ENCODE measurements at regions not wholly inside any gene's neighbourhood (a gene's known extent, or its start where the extent isn't known, plus 50 kb on each side); places are given as distances from the start of the nearest gene placed in this dataset.

GRCh38 chr6:168371618-168371980 lies 52.0 kb upstream of the DACT2 start:
- no peak for TF ChIP-seq POLR2AphosphoS5 (IDR thresholded peaks at IDR 0.05; ENCODE audit: low read depth)
- no peak for TF ChIP-seq CTCF (IDR thresholded peaks at IDR 0.05; ENCODE audit: insufficient read depth, low read length)
- no peak for TF ChIP-seq REST (IDR thresholded peaks at IDR 0.05; ENCODE audit: insufficient replicate concordance, low read depth)
- no peak for TF ChIP-seq GABPA (IDR thresholded peaks at IDR 0.05; ENCODE audit: low read depth)

All from HL-60 (cell line).